Small intestine (tissue), 7 donors: ENCODE measurements at regions not wholly inside any gene's neighbourhood (a gene's known extent, or its start where the extent isn't known, plus 50 kb on each side); places are given as distances from the start of the nearest gene placed in this dataset.

Experiments
- DNase-seq, 2 donors: peaks; one replicate each; pipeline versions ENCODE4 v3.0.0 to v3.0.0-alpha.2; 2013
- FAIRE-seq: peaks from 2 replicates; lab custom pipeline; 2012; peaks lifted over from hg19 to GRCh38; lab: Jason Lieb, UNC
- H3K27ac ChIP-seq, 3 donors: one replicate each; pipeline ENCODE4 v1.5.1; 2013; ENCODE audit warnings: low read length in 2 of 3, mild to moderate bottlenecking in 2 of 3, control low read depth in 1 of 3, inconsistent platforms in 1 of 3, low read depth in 1 of 3, moderate library complexity in 1 of 3
- H3K27me3 ChIP-seq, 3 donors: one replicate each; pipeline ENCODE4 v1.6.1; 2013; ENCODE audit warnings: low read length in 3 of 3, inconsistent platforms in 1 of 3; ENCODE audit not compliant: control insufficient read depth in 3 of 3, insufficient read depth in 3 of 3
- H3K36me3 ChIP-seq, 3 donors: one replicate each; pipeline ENCODE4 v1.6.1; 2013; ENCODE audit warnings: low read length in 3 of 3, inconsistent platforms in 1 of 3, low read depth in 1 of 3, mild to moderate bottlenecking in 1 of 3, moderate library complexity in 1 of 3; ENCODE audit not compliant: control insufficient read depth in 3 of 3, insufficient read depth in 2 of 3
- H3K4me1 ChIP-seq, 3 donors: one replicate each; pipeline ENCODE4 v1.6.1; 2013; ENCODE audit warnings: low read length in 2 of 3, inconsistent platforms in 1 of 3, low read depth in 1 of 3, mild to moderate bottlenecking in 1 of 3, moderate library complexity in 1 of 3; ENCODE audit not compliant: control insufficient read depth in 3 of 3, insufficient read depth in 2 of 3
- H3K4me3 ChIP-seq, 3 donors: one replicate each; pipeline ENCODE4 v1.5.1; 2013; ENCODE audit warnings: low read length in 3 of 3, control low read depth in 1 of 3, inconsistent platforms in 1 of 3, low read depth in 1 of 3, mild to moderate bottlenecking in 1 of 3, moderate library complexity in 1 of 3
- H3K9me3 ChIP-seq, 2 donors: one replicate each; pipeline ENCODE4 v1.6.1; 2013; ENCODE audit warnings: low read depth in 1 of 2, low read length in 1 of 2; ENCODE audit not compliant: control insufficient read depth in 2 of 2, insufficient read depth in 1 of 2
- WGBS, 3 donors: extraction: QIAGEN DNeasy Blood & Tissue Kit; methylation state at CpG; one replicate each; pipeline ENCODE4 v1.1.7; 2013; 5-methylcytosine and 5-hydroxymethylcytosine counted together
- donor health status: healthy with polysubstance abuse.
- donor health status: control.
- donor health status: control.
- donor health status: Bipolar disorder and iron deficiency.
- donor health status: healthy.

DNA sequence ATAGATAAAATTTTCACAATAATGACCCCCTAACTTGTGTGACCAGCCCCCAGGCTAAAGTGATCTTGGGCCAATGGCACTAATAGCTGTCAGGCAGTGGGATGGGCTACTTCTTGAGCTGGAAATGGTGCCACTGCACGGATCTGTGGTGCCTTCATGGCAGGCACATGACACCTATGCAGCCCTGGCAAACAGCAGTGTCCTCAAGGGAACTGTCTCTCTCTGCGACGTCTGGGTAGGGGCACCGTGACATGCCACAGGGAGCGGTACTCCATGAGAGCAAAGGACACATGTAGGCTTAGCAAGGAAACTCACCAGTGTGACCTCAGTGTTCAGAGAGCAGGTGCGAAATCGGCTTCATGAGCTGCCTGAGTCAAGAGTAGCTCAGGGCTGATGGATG, 161.7 kb upstream of the TWIST2 start:
- WGBS, 3 donors: 77 to 88% (median 87%) methylated on average over 7 of the region's 7 CpGs
- FAIRE-seq: no peak
- no peak overlapping the region for H3K4me3 ChIP-seq
- H3K27me3 ChIP-seq: peaks cover 0 to 2% (median 2%) of the 10 kb centered on the region in 3 donors
- H3K36me3 ChIP-seq: no peaks in the 10 kb centered on the region
- no peaks in the 10 kb centered on the region for H3K9me3 ChIP-seq
- DNase-seq: no peak
- H3K27ac ChIP-seq: no peak overlapping the region
- H3K4me1 ChIP-seq: no peaks in the 10 kb centered on the region

DNA sequence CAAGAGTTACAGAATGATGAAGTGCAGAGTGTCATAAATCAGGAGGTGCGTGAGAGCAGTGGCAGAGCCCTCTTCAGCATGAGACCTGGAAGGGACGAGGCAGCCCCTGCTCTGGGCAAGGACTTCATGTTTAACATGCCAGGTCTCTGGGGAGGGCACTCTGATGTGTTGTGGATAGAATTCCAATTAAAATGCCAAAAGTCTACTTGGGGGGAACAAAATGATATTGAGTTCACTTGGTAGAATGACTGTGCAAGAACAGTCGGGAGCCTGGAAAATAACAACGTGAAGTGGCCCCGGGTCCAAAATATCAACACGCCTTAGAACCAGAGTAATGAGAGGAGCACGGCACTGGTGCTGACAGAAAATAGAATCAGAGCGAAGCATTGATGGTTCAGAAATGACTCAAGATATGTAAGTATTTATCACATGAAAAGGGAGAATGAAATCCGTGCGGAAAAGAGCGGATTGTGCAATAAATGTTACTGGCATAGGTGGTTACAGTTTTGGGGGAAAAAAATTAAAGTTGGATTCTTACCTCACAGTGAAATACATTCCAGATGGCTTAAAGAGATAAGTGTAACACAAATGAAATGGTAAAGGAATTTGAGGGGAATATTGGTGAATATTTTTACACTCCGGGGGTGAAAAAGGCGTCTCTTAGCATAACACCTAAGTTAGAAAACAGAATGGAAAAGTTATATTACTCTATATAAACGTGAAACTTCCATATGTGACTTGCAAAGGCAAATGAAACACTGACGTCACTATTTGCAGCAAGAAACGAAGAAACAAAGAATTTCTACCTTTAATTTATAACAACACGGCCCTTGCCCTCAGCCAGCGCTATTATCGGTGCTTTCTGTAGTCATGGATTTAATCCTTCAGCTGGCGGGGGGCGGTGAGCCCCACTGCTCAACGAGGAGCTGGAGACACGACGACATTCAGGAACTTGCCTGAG, 159.4 kb upstream of the TWIST2 start:
- no peaks in the 10 kb centered on the region for H3K9me3 ChIP-seq
- 65 to 85% (median 71%) methylated on average over 24 of the region's 24 CpGs for WGBS, 3 donors
- H3K27me3 ChIP-seq: peaks cover 0 to 2% (median under 1%) of the 10 kb centered on the region in 3 donors
- H3K27ac ChIP-seq: no peak overlapping the region
- H3K4me1 ChIP-seq: no peaks in the 10 kb centered on the region
- FAIRE-seq (no peak), DNase-seq (no peak)
- no peaks in the 10 kb centered on the region for H3K36me3 ChIP-seq
- H3K4me3 ChIP-seq: no peak overlapping the region

DNA sequence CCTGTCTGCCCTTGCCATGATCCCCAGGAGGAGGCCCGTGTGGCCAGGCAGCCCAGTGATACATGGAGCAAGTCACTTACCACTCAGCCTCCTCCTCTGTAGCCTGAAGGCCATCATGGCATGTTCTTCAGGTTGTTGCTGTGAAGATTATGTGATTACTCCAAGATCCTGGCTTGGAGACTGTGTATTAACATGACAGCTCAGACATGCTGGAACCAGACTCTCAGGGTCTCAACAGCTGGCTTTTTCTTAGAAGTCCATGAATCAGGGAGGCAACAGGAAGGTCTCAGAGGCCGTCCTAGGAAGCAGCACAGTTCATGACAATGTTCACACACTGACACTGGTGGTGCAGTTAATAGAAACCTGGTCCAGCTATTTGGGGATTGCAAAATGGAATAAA, 158.6 kb upstream of the TWIST2 start:
- Histone ChIP-seq H3K9me3 (no peaks in the 10 kb centered on the region), H3K36me3 (no peaks in the 10 kb centered on the region), H3K27me3 (peaks cover 0 to 2% (median 0%) of the 10 kb centered on the region in 3 donors), H3K4me1 (no peaks in the 10 kb centered on the region), H3K4me3 (no peak overlapping the region), H3K27ac (no peak overlapping the region)
- DNase-seq (no peak), FAIRE-seq (no peak)
- whole genome bisulfite sequencing, 3 donors: 72 to 77% (median 73%) methylated on average over 2 of the region's 2 CpGs

DNA sequence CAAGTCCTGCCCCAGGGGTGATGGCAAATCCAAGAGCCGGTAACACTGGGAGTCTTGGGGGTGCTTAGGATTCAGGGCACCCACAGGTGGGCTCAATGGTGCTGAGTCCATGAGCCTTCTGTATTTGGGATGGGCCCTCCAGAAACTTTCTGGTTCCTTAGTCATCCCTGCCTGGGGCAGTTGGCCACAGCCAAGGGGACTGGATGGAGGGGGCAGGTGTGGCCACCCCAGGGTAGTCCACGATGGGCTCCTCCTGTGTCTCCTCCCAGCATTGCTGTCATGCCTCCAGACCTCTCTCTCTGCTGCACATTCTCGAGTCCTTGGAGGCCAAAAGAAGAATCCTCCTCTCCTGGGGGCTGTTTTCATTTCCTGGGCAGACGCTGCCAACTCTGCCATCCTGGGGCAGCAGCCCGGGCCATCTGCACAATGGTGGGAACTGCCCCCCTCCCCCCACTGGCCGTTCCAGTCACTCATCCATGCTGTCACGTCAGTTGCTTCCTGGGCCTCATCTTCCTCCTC, 158.0 kb upstream of the TWIST2 start:
- FAIRE-seq: no peak
- no peaks in the 10 kb centered on the region for H3K9me3 ChIP-seq
- no peaks in the 10 kb centered on the region for H3K36me3 ChIP-seq
- H3K27me3 ChIP-seq: peaks cover 0 to 2% (median 0%) of the 10 kb centered on the region in 3 donors
- 61 to 73% (median 73%) methylated on average over 7 of the region's 7 CpGs for WGBS, 3 donors
- no peak for DNase-seq
- no peaks in the 10 kb centered on the region for H3K4me1 ChIP-seq
- no peak overlapping the region for H3K27ac ChIP-seq
- H3K4me3 ChIP-seq: no peak overlapping the region

DNA sequence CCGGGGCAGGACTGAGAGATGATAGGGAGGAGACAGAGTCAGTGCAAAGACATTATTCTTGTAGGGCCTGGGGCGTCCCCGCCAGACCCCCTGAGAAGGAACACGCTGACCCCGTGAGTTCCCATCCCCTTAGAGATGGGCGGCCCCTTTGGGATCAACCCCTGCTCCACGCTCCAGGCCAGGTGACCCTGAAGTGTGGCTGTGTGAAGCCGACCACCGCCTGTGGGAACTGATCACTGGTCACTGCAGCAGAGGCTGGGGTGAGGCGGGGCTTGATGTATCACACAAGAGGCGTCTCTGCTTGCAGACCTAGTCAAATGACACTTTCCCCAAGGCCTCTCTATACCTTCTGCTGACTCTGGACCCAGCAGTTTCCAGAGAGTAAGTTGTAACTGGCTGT, 157.4 kb upstream of the TWIST2 start:
- H3K4me1 ChIP-seq: no peaks in the 10 kb centered on the region
- H3K27ac ChIP-seq: no peak overlapping the region
- no peak overlapping the region for H3K4me3 ChIP-seq
- WGBS, 3 donors: 75 to 81% (median 80%) methylated on average over 11 of the region's 11 CpGs
- DNase-seq: no peak
- no peaks in the 10 kb centered on the region for H3K9me3 ChIP-seq
- H3K36me3 ChIP-seq: no peaks in the 10 kb centered on the region
- H3K27me3 ChIP-seq: peaks cover 0 to 2% (median 0%) of the 10 kb centered on the region in 3 donors
- no peak for FAIRE-seq

DNA sequence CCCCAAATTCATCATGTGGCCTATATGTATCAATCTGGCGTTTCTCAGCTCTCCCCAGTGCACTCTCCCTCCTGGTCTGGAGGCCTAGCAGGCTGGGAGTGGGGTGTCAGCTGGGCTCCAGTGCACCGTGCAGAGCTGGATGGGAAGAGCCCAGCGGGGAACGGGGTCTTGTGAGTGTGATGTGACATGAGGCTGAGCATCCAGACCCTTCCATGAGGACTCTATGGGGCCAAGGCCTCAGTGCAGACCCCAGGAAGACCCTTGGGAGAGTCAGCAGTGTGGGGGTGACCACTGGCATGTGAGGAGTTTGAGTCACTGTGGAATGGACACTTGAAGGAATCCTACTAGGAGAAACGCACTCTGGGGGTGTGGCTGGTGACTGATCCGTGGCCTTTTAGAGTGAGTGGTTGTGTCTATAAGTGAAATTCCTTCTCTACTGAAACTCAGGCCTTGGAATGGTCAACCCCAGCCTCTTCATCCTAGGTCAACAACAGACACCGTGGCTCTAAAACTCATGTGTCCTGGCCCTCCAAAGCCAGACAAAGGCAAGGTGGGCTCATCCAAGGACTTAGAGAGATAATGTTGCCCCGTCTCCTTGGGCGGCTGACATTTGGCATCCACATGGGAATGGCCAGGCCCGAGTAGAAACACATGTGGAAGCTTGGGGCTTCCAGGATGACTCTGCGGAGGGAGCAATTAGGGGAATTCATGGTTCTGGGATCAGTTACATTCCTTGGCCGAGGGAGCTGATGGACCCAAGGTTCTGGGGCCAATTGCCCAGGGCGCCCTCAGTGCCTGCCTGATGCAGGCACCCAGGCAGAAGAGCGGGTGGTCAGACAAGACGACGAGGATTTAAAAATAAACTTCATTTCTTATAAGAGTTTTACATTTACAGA, 156.0 kb upstream of the TWIST2 start:
- Histone ChIP-seq H3K36me3 (no peaks in the 10 kb centered on the region), H3K9me3 (no peaks in the 10 kb centered on the region), H3K27me3 (peaks cover 0 to 2% (median 0%) of the 10 kb centered on the region in 3 donors), H3K27ac (no peak overlapping the region), H3K4me1 (no peaks in the 10 kb centered on the region), H3K4me3 (no peak overlapping the region)
- FAIRE-seq: no peak
- DNase-seq: no peak
- 82 to 87% (median 82%) methylated on average over 16 of the region's 16 CpGs for WGBS, 3 donors

DNA sequence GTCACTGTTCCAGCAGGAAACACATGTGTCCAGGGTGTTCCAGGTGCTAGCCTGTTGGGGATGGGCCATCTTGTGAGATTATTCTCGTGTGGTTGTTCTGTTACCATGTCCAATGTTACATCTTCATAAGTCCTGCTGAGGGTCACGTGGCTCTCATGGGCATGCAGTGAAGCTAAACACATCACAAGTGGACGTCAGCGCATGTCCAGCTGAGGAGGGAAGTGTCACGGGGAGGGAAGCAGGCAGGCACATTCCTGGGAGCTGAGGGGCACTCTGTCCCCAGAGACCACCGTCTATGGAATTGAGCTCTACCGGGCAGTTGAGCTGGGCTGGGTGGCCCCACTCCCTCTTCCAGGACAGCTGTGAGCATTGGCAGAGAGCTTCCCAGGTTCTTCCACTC, 155.3 kb upstream of the TWIST2 start:
- WGBS, 3 donors: 70 to 82% (median 80%) methylated on average over 7 of the region's 7 CpGs
- H3K4me1 ChIP-seq: no peaks in the 10 kb centered on the region
- H3K9me3 ChIP-seq: no peaks in the 10 kb centered on the region
- FAIRE-seq: no peak
- no peak overlapping the region for H3K4me3 ChIP-seq
- peaks cover 0 to 2% (median 0%) of the 10 kb centered on the region in 3 donors for H3K27me3 ChIP-seq
- no peaks in the 10 kb centered on the region for H3K36me3 ChIP-seq
- no peak overlapping the region for H3K27ac ChIP-seq
- DNase-seq: no peak
